Nephron progenitor cell (in vitro differentiated cells): ENCODE measurements at regions not wholly inside any gene's neighbourhood (a gene's known extent, or its start where the extent isn't known, plus 50 kb on each side); places are given as distances from the start of the nearest gene placed in this dataset.
A peak's percentile ranks its signal among the peaks of the same experiment; 100 is the strongest.

Experiments
- DNase-seq: peaks from one replicate; pipeline ENCODE4 v3.0.0; 2021
- H3K27ac Mint-ChIP-seq: 2 replicates; pipeline ENCODE4 v1.8.0; 2021; ENCODE audit warnings: mild to moderate bottlenecking, moderate library complexity, mixed read lengths
- H3K27me3 Mint-ChIP-seq: 2 replicates; pipeline ENCODE4 v1.8.0; 2021; ENCODE audit warnings: mild to moderate bottlenecking, low read depth, mixed read lengths; ENCODE audit not compliant: poor library complexity
- H3K36me3 Mint-ChIP-seq: 2 replicates; pipeline ENCODE4 v1.8.0; 2021; ENCODE audit warnings: low read depth, mixed read lengths
- H3K4me1 Mint-ChIP-seq: 2 replicates; pipeline ENCODE4 v1.8.0; 2021; ENCODE audit warnings: mixed read lengths
- H3K4me3 Mint-ChIP-seq: 2 replicates; pipeline ENCODE4 v1.8.0; 2021; ENCODE audit warnings: mild to moderate bottlenecking, moderate library complexity, mixed read lengths
- H3K9me3 Mint-ChIP-seq: 2 replicates; pipeline ENCODE4 v1.8.0; 2021; ENCODE audit warnings: mild to moderate bottlenecking, moderate library complexity, mixed read lengths
- CTCF ChIP-seq: fragments of 200-600 bp; sonication (generic); IDR thresholded peaks from 2 replicates; pipeline ENCODE4 v1.5.0; 2021; ENCODE audit warnings: antibody characterized with exemption

- Mint-ChIP-seq H3K4me1 (peaks cover 4% of the 10 kb centered on the region), H3K9me3 (no peaks in the 10 kb centered on the region), H3K27me3 (no peaks in the 10 kb centered on the region), H3K36me3 (no peaks in the 10 kb centered on the region), H3K27ac (no peak overlapping the region), H3K4me3 (no peak overlapping the region)
- TF ChIP-seq CTCF, result no peak
- DNase-seq, result no peak
These were observed 676.9 kb downstream of the ADCYAP1 start for GRCh38 chr18:1581581-1581980.

GRCh38 chr18:1585881-1586488 lies 681.3 kb downstream of the ADCYAP1 start:
- Mint-ChIP-seq H3K4me3 (no peak overlapping the region), H3K4me1 (peaks cover 4% of the 10 kb centered on the region), H3K36me3 (no peaks in the 10 kb centered on the region), H3K27ac (no peak overlapping the region), H3K9me3 (no peaks in the 10 kb centered on the region), H3K27me3 (no peaks in the 10 kb centered on the region)
- TF ChIP-seq CTCF, result peak; percentile 51
- peak; percentile 10 for DNase-seq

- no peak overlapping the region for H3K27ac Mint-ChIP-seq
- peaks cover 3% of the 10 kb centered on the region for H3K27me3 Mint-ChIP-seq
- no peak for TF ChIP-seq CTCF
- H3K4me3 Mint-ChIP-seq, result no peak overlapping the region
- DNase-seq, result no peak
- H3K4me1 Mint-ChIP-seq, result no peaks in the 10 kb centered on the region
- no peaks in the 10 kb centered on the region for H3K9me3 Mint-ChIP-seq
- no peaks in the 10 kb centered on the region for H3K36me3 Mint-ChIP-seq
These were observed 688.4 kb downstream of the ADCYAP1 start for GRCh38 chr18:1593091-1593490.

- TF ChIP-seq CTCF, result no peak
- Mint-ChIP-seq H3K36me3 (no peaks in the 10 kb centered on the region), H3K4me3 (no peak overlapping the region), H3K27me3 (peaks cover 3% of the 10 kb centered on the region), H3K9me3 (no peaks in the 10 kb centered on the region), H3K27ac (no peak overlapping the region), H3K4me1 (no peaks in the 10 kb centered on the region)
- DNase-seq, result no peak
These were observed 690.5 kb downstream of the ADCYAP1 start for GRCh38 chr18:1595195-1595594.

- H3K4me1 Mint-ChIP-seq, result peaks cover 9% of the 10 kb centered on the region
- no peak for DNase-seq
- H3K9me3 Mint-ChIP-seq, result no peaks in the 10 kb centered on the region
- no peak overlapping the region for H3K27ac Mint-ChIP-seq
- H3K27me3 Mint-ChIP-seq, result peaks cover 3% of the 10 kb centered on the region
- H3K4me3 Mint-ChIP-seq, result no peak overlapping the region
- no peaks in the 10 kb centered on the region for H3K36me3 Mint-ChIP-seq
- no peak for TF ChIP-seq CTCF
These were observed 694.5 kb downstream of the ADCYAP1 start for GRCh38 chr18:1599196-1599595.

- Mint-ChIP-seq H3K4me3 (no peak overlapping the region), H3K27ac (no peak overlapping the region), H3K27me3 (no peaks in the 10 kb centered on the region), H3K9me3 (no peaks in the 10 kb centered on the region), H3K4me1 (peaks cover 9% of the 10 kb centered on the region), H3K36me3 (no peaks in the 10 kb centered on the region)
- no peak for DNase-seq
- TF ChIP-seq CTCF, result no peak
These were observed 700.1 kb downstream of the ADCYAP1 start for GRCh38 chr18:1604751-1605150.
